GM19397 (cell line): ENCODE measurements at regions not wholly inside any gene's neighbourhood (a gene's known extent, or its start where the extent isn't known, plus 50 kb on each side); places are given as distances from the start of the nearest gene placed in this dataset.
"Not testable (repeated sequence)": the region's sequence is repeated elsewhere in the genome, so short reads cannot be mapped to it uniquely, and the experiment has no call there.

Source experiments
- ATAC-seq: cut with Tn5 transposase; IDR thresholded peaks from one replicate; pipeline ENCODE4 v1.9.1; 2021; ENCODE audit warnings: mild to moderate bottlenecking, moderate library complexity; ENCODE audit not compliant: unreplicated experiment

- ATAC-seq = no peak
These were observed 114.7 kb downstream of the SOX4 start for GRCh38 chr6:21708320-21708580.

- no peak for ATAC-seq
These were observed 116.7 kb downstream of the SOX4 start for GRCh38 chr6:21710216-21710615.

GRCh38 chr6:21710908-21711627 is 117.5 kb downstream of the SOX4 start:
- no peak for ATAC-seq

GRCh38 chr6:21712213-21712612 is 118.7 kb downstream of the SOX4 start:
- ATAC-seq = no peak

GRCh38 chr6:21713481-21713880 is 119.9 kb downstream of the SOX4 start:
- ATAC-seq = no peak

GRCh38 chr6:21715180-21715579 is 121.6 kb downstream of the SOX4 start:
- ATAC-seq = no peak

GRCh38 chr6:21722510-21722909 is 129.0 kb downstream of the SOX4 start:
- ATAC-seq = no peak

- no peak for ATAC-seq
These were observed 133.1 kb downstream of the SOX4 start for GRCh38 chr6:21726676-21727075.

GRCh38 chr6:21728141-21728540 is 134.6 kb downstream of the SOX4 start:
- ATAC-seq = no peak

- ATAC-seq = no peak
These were observed 135.9 kb downstream of the SOX4 start for GRCh38 chr6:21729431-21729830.

- ATAC-seq = no peak
These were observed 137.0 kb downstream of the SOX4 start for GRCh38 chr6:21730533-21730932.

- ATAC-seq = no peak
These were observed 138.0 kb downstream of the SOX4 start for GRCh38 chr6:21731411-21732031.

GRCh38 chr6:21732032-21732730 is 138.6 kb downstream of the SOX4 start:
- not testable (repeated sequence) for ATAC-seq

GRCh38 chr6:21732731-21733130 is 139.2 kb downstream of the SOX4 start:
- ATAC-seq = no peak

GRCh38 chr6:21733311-21733710 is 139.8 kb downstream of the SOX4 start:
- ATAC-seq = no peak

- ATAC-seq = no peak
These were observed 140.7 kb downstream of the SOX4 start for GRCh38 chr6:21734204-21734603.

GRCh38 chr6:21738180-21739094 is 144.9 kb downstream of the SOX4 start:
- ATAC-seq = no peak

- ATAC-seq = no peak
These were observed 145.7 kb downstream of the SOX4 start for GRCh38 chr6:21739241-21739640.

- no peak for ATAC-seq
These were observed 146.3 kb downstream of the SOX4 start for GRCh38 chr6:21739838-21740237.

- ATAC-seq = no peak
These were observed 147.0 kb downstream of the SOX4 start for GRCh38 chr6:21740376-21741124.
